ENCODE measurements at regions not wholly inside any gene's neighbourhood (a gene's known extent, or its start where the extent isn't known, plus 50 kb on each side); places are given as distances from the start of the nearest gene placed in this dataset.

- TF ChIP-seq EZH2phosphoT487 (IDR thresholded peaks at IDR 0.05; ENCODE audit: borderline replicate concordance) = no peak
- TF ChIP-seq, protein P1, sequence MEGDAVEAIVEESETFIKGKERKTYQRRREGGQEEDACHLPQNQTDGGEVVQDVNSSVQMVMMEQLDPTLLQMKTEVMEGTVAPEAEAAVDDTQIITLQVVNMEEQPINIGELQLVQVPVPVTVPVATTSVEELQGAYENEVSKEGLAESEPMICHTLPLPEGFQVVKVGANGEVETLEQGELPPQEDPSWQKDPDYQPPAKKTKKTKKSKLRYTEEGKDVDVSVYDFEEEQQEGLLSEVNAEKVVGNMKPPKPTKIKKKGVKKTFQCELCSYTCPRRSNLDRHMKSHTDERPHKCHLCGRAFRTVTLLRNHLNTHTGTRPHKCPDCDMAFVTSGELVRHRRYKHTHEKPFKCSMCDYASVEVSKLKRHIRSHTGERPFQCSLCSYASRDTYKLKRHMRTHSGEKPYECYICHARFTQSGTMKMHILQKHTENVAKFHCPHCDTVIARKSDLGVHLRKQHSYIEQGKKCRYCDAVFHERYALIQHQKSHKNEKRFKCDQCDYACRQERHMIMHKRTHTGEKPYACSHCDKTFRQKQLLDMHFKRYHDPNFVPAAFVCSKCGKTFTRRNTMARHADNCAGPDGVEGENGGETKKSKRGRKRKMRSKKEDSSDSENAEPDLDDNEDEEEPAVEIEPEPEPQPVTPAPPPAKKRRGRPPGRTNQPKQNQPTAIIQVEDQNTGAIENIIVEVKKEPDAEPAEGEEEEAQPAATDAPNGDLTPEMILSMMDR (conservative IDR thresholded peaks at IDR 0.05; ENCODE audit: low read length) = no peak
These were observed 117.0 kb downstream of the EN1 start for GRCh38 chr2:118730405-118730804.
